Activated CD4-positive, alpha-beta T cell treated with anti-CD3 and anti-CD28 coated beads, Interleukin-2, amount 10 ng/mL, durations not matched to agents 24 days and 14 days (primary cell): ENCODE measurements at regions not wholly inside any gene's neighbourhood (a gene's known extent, or its start where the extent isn't known, plus 50 kb on each side); places are given as distances from the start of the nearest gene placed in this dataset.

Experiments
- DNase-seq: peaks from one replicate; pipeline ENCODE4 v3.0.0; 2022
- H3K27ac Mint-ChIP-seq: one replicate; pipeline ENCODE4 v1.8.0; 2022; ENCODE audit warnings: mild to moderate bottlenecking, mixed read lengths
- H3K27me3 Mint-ChIP-seq: one replicate; pipeline ENCODE4 v1.8.0; 2022; ENCODE audit warnings: mixed read lengths
- H3K36me3 Mint-ChIP-seq: one replicate; pipeline ENCODE4 v1.8.0; 2022; ENCODE audit warnings: low read depth, mild to moderate bottlenecking, mixed read lengths
- H3K4me1 Mint-ChIP-seq: one replicate; pipeline ENCODE4 v1.8.0; 2021; ENCODE audit warnings: mixed read lengths
- H3K4me3 Mint-ChIP-seq: one replicate; pipeline ENCODE4 v1.8.0; 2022; ENCODE audit warnings: mild to moderate bottlenecking, moderate library complexity, mixed read lengths
- H3K9me3 Mint-ChIP-seq: one replicate; pipeline ENCODE4 v1.8.0; 2021; ENCODE audit warnings: mixed read lengths
- intact Hi-C: fragments of 100-400 bp; cut with micrococcal nuclease; formaldehyde crosslinking; loops from one replicate; pipeline ENCODE4 v1.15.1; 2023

GRCh38 chr18:41809652-41810051, 145.4 kb upstream of the PIK3C3 start:
- no peak overlapping the region for H3K27ac Mint-ChIP-seq
- no peaks in the 10 kb centered on the region for H3K9me3 Mint-ChIP-seq
- H3K36me3 Mint-ChIP-seq, result no peaks in the 10 kb centered on the region
- no peak overlapping the region for H3K4me3 Mint-ChIP-seq
- no peak for DNase-seq
- intact Hi-C loops, result no loop called here
- no peaks in the 10 kb centered on the region for H3K27me3 Mint-ChIP-seq
- no peaks in the 10 kb centered on the region for H3K4me1 Mint-ChIP-seq

GRCh38 chr18:41805341-41805740, 149.7 kb upstream of the PIK3C3 start:
- no peaks in the 10 kb centered on the region for H3K27me3 Mint-ChIP-seq
- DNase-seq, result no peak
- no peaks in the 10 kb centered on the region for H3K4me1 Mint-ChIP-seq
- H3K36me3 Mint-ChIP-seq, result no peaks in the 10 kb centered on the region
- no peaks in the 10 kb centered on the region for H3K9me3 Mint-ChIP-seq
- intact Hi-C loops, result no loop called here
- H3K27ac Mint-ChIP-seq, result no peak overlapping the region
- no peak overlapping the region for H3K4me3 Mint-ChIP-seq

- no peaks in the 10 kb centered on the region for H3K36me3 Mint-ChIP-seq
- intact Hi-C loops, result no loop called here
- no peak for DNase-seq
- H3K27ac Mint-ChIP-seq, result no peak overlapping the region
- H3K27me3 Mint-ChIP-seq, result no peaks in the 10 kb centered on the region
- no peaks in the 10 kb centered on the region for H3K9me3 Mint-ChIP-seq
- H3K4me1 Mint-ChIP-seq, result no peaks in the 10 kb centered on the region
- H3K4me3 Mint-ChIP-seq, result no peak overlapping the region
These were observed 156.2 kb upstream of the PIK3C3 start for GRCh38 chr18:41798879-41799278.

DNA sequence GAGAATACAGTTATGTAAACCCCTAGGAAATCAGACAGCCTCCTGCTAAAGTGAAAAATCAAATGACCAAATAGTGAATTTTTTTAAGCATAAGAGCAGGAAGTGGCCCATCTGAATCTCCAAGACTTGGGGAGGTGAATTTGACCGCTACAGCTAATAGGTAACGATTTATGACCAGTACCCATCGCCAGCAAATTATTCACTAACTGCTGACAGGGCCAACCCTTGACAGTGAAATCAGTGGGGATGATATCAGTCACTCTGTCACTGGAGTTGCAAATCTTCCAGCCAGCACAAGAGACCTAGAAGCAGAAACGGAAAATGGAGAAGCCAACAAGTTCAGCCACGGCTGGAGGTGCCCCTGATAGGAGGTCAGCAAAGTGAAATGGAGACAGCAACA, 164.3 kb upstream of the PIK3C3 start:
- intact Hi-C loops, result no loop called here
- Mint-ChIP-seq H3K9me3 (no peaks in the 10 kb centered on the region), H3K4me1 (no peaks in the 10 kb centered on the region), H3K27me3 (no peaks in the 10 kb centered on the region), H3K4me3 (no peak overlapping the region), H3K27ac (no peak overlapping the region), H3K36me3 (no peaks in the 10 kb centered on the region)
- DNase-seq, result no peak

- H3K4me3 Mint-ChIP-seq, result no peak overlapping the region
- no peak for DNase-seq
- H3K4me1 Mint-ChIP-seq, result no peaks in the 10 kb centered on the region
- intact Hi-C loops, result no loop called here
- no peak overlapping the region for H3K27ac Mint-ChIP-seq
- H3K36me3 Mint-ChIP-seq, result no peaks in the 10 kb centered on the region
- no peaks in the 10 kb centered on the region for H3K27me3 Mint-ChIP-seq
- no peaks in the 10 kb centered on the region for H3K9me3 Mint-ChIP-seq
These were observed 166.0 kb upstream of the PIK3C3 start for GRCh38 chr18:41789001-41789400.

DNA sequence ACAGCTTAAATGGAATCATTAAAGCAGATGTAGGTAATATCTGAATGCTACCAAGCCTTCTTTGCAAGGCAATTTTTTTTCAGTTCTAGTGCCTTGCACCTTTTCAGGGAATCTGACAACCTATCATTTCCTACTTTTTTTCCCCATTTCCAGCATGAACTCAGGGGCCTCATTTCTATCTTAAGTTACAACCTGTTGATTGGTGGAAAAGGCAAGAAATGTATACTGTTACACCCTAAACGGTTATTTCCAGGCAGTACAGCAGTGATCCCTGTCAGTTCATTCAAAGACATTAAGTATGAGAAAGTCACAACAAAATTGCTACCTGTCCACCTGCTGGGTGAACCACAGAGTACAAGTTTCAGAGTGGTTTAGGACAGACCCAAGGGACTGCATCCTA, 171.2 kb upstream of the PIK3C3 start:
- no peak overlapping the region for H3K27ac Mint-ChIP-seq
- DNase-seq, result no peak
- H3K4me3 Mint-ChIP-seq, result no peak overlapping the region
- intact Hi-C loops, result no loop called here
- no peaks in the 10 kb centered on the region for H3K9me3 Mint-ChIP-seq
- H3K27me3 Mint-ChIP-seq, result no peaks in the 10 kb centered on the region
- no peaks in the 10 kb centered on the region for H3K36me3 Mint-ChIP-seq
- H3K4me1 Mint-ChIP-seq, result no peaks in the 10 kb centered on the region

DNA sequence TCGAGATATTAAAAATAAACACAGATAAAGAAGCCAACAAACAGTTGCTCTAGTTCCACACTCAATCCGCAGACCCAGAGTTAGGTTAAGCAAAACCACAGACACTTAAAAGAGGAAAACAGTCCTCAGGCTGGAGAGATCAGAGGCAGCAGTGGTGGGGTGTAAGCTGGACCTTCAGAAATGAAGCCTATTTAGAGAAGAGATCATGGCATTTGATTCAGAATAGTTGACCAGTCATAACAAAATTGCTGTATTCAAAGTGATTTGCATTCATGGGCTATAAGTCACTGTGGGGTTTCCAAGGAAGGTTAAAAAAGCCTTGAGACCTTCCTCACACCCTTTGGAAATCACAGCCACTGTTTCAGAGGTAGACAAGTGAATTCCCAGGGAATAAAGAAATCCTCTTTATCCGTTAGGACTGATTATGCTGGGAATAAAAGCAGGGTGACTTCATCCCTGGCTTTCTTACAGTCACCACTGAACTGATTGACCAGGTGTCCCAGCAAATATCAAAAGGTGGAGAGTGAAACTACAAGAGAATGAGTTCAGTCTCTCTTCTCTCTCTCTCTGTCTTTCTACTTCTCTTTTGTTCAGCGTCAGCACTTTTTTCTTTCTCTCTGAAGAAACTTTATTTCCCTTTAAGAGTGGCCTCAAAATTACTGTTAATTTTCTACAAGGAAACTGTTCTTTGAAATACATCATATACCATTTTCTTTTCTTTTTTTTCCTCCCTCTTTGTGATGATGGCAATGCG, 171.8 kb upstream of the PIK3C3 start:
- H3K4me3 Mint-ChIP-seq, result no peak overlapping the region
- intact Hi-C loops, result no loop called here
- H3K27ac Mint-ChIP-seq, result no peak overlapping the region
- no peak for DNase-seq
- no peaks in the 10 kb centered on the region for H3K4me1 Mint-ChIP-seq
- no peaks in the 10 kb centered on the region for H3K36me3 Mint-ChIP-seq
- H3K9me3 Mint-ChIP-seq, result no peaks in the 10 kb centered on the region
- H3K27me3 Mint-ChIP-seq, result no peaks in the 10 kb centered on the region

GRCh38 chr18:41771973-41772372, 183.1 kb upstream of the PIK3C3 start:
- H3K36me3 Mint-ChIP-seq, result no peaks in the 10 kb centered on the region
- H3K27ac Mint-ChIP-seq, result no peak overlapping the region
- intact Hi-C loops, result no loop called here
- H3K4me3 Mint-ChIP-seq, result no peak overlapping the region
- DNase-seq, result no peak
- H3K27me3 Mint-ChIP-seq, result no peaks in the 10 kb centered on the region
- H3K4me1 Mint-ChIP-seq, result no peaks in the 10 kb centered on the region
- H3K9me3 Mint-ChIP-seq, result no peaks in the 10 kb centered on the region

GRCh38 chr18:41769265-41769664, 185.8 kb upstream of the PIK3C3 start:
- no peak for DNase-seq
- no peaks in the 10 kb centered on the region for H3K4me1 Mint-ChIP-seq
- no peaks in the 10 kb centered on the region for H3K9me3 Mint-ChIP-seq
- H3K27ac Mint-ChIP-seq, result no peak overlapping the region
- H3K4me3 Mint-ChIP-seq, result no peak overlapping the region
- intact Hi-C loops, result no loop called here
- no peaks in the 10 kb centered on the region for H3K36me3 Mint-ChIP-seq
- H3K27me3 Mint-ChIP-seq, result no peaks in the 10 kb centered on the region

- no peaks in the 10 kb centered on the region for H3K36me3 Mint-ChIP-seq
- H3K4me3 Mint-ChIP-seq, result no peak overlapping the region
- DNase-seq, result no peak
- H3K9me3 Mint-ChIP-seq, result no peaks in the 10 kb centered on the region
- H3K4me1 Mint-ChIP-seq, result no peaks in the 10 kb centered on the region
- intact Hi-C loops, result no loop called here
- H3K27ac Mint-ChIP-seq, result no peak overlapping the region
- no peaks in the 10 kb centered on the region for H3K27me3 Mint-ChIP-seq
These were observed 186.6 kb upstream of the PIK3C3 start for GRCh38 chr18:41768467-41768866.

GRCh38 chr18:41767960-41768359, 187.1 kb upstream of the PIK3C3 start:
- H3K27me3 Mint-ChIP-seq, result no peaks in the 10 kb centered on the region
- no peak overlapping the region for H3K27ac Mint-ChIP-seq
- H3K36me3 Mint-ChIP-seq, result no peaks in the 10 kb centered on the region
- no peaks in the 10 kb centered on the region for H3K9me3 Mint-ChIP-seq
- H3K4me1 Mint-ChIP-seq, result no peaks in the 10 kb centered on the region
- H3K4me3 Mint-ChIP-seq, result no peak overlapping the region
- intact Hi-C loops, result no loop called here
- DNase-seq, result no peak

DNA sequence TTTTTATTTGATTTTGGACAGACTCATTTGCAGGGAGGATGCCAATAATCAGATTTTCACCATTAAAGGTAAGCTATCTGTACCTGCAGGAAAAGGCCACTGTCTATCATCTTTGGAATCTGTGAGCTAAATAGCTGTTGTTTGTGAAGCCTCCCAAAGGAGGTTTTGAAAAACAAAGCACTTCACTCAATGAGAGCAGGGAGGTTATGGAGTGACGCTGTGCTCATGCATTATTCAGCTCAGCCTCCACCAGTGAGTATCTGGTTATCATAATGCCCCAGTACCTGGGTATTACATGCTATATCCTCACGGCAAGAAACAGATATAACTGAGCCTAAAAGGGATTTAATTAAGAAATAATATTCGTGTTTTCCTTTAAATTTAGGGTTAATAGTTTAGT, 189.6 kb upstream of the PIK3C3 start:
- intact Hi-C loops, result no loop called here
- H3K4me1 Mint-ChIP-seq, result no peaks in the 10 kb centered on the region
- no peaks in the 10 kb centered on the region for H3K36me3 Mint-ChIP-seq
- no peak for DNase-seq
- H3K27me3 Mint-ChIP-seq, result no peaks in the 10 kb centered on the region
- H3K4me3 Mint-ChIP-seq, result no peak overlapping the region
- H3K9me3 Mint-ChIP-seq, result no peaks in the 10 kb centered on the region
- H3K27ac Mint-ChIP-seq, result no peak overlapping the region

GRCh38 chr18:41763361-41763760, 191.7 kb upstream of the PIK3C3 start:
- H3K27ac Mint-ChIP-seq, result no peak overlapping the region
- no peak overlapping the region for H3K4me3 Mint-ChIP-seq
- DNase-seq, result no peak
- no peaks in the 10 kb centered on the region for H3K27me3 Mint-ChIP-seq
- intact Hi-C loops, result no loop called here
- H3K4me1 Mint-ChIP-seq, result no peaks in the 10 kb centered on the region
- no peaks in the 10 kb centered on the region for H3K9me3 Mint-ChIP-seq
- no peaks in the 10 kb centered on the region for H3K36me3 Mint-ChIP-seq

DNA sequence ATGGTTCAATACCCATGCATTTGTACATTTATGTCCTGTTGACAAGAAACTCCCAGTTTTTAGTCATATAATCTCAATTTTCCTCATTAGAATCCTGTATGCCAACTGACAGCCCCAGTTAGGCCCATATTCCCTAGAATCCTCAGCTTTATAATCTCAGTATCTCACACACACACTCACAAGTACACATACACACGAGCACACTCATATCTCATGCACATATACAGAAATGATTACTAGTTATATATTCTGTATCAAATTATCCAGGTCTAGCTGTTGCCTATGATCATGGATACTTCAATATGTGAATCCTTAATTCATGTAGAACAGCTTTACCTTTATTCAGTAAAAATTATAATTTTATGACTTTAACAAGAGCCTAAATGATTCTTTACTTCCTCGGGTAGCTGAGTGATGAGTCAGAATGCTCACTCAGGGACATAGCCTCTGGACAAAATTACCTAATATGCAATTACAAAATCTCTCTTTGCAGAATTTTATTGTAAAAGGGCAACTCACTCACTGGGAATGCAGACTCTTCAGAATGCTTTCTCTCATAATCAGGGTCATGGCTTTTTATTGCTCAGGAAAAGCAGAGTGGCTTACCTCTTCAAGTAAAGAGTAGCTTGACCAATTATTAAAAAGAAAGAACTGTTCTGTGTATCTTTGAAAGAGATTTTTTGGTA, 193.6 kb upstream of the PIK3C3 start:
- no peak for DNase-seq
- Mint-ChIP-seq H3K9me3 (no peaks in the 10 kb centered on the region), H3K36me3 (no peaks in the 10 kb centered on the region), H3K27ac (no peak overlapping the region), H3K4me1 (no peaks in the 10 kb centered on the region), H3K27me3 (no peaks in the 10 kb centered on the region), H3K4me3 (no peak overlapping the region)
- intact Hi-C loops, result no loop called here

DNA sequence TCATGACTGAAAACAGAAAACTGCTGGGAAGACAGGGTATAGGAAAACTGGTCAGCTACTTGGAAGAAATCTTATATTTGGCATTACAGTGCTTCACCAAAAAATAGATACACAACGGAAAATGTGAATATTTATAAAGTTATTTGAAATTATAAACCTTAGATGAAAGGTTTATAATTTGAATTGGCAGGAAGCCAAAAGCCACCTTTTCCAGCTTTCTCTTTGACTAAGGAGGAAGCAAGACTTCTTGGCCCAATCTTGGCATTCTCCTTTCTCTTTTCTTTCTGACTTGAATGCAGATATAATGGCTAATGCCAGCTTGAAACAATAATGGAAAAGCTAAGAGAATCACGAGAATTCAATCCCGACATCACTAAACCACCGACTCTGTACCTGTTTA, 196.5 kb upstream of the PIK3C3 start:
- Mint-ChIP-seq H3K27me3 (no peaks in the 10 kb centered on the region), H3K9me3 (no peaks in the 10 kb centered on the region), H3K27ac (no peak overlapping the region), H3K4me3 (no peak overlapping the region), H3K4me1 (no peaks in the 10 kb centered on the region), H3K36me3 (no peaks in the 10 kb centered on the region)
- no peak for DNase-seq
- intact Hi-C loops, result no loop called here
